HEK293T (cell line): ENCODE measurements at regions not wholly inside any gene's neighbourhood (a gene's known extent, or its start where the extent isn't known, plus 50 kb on each side); places are given as distances from the start of the nearest gene placed in this dataset.
A peak's percentile ranks its signal among the peaks of the same experiment; 100 is the strongest.

Experiments used
- CTCF ChIA-PET: fragments of 350-600 bp; formaldehyde crosslinking; extraction: SDS; loops from one replicate; lab custom pipeline; 2021; ENCODE audit warnings: antibody characterized with exemption, inconsistent platforms; lab: Yijun Ruan, JAX
- POLR2A ChIA-PET: fragments of 350-600 bp; formaldehyde crosslinking; extraction: SDS; loops from one replicate; lab custom pipeline; 2020; ENCODE audit warnings: antibody characterized with exemption, inconsistent platforms; lab: Yijun Ruan, JAX
- DNase-seq: peaks from one replicate; pipeline ENCODE4 v3.0.0; 2012; ENCODE audit warnings: mixed read lengths; ENCODE audit errors: extremely low spot score
- ARNT ChIP-seq: fragments of 450-650 bp; IDR thresholded peaks from 2 replicates; pipeline ENCODE4 v1.6.1; 2017; ENCODE audit warnings: mild to moderate bottlenecking
- BHLHE40 ChIP-seq: fragments of 450-650 bp; IDR thresholded peaks from 2 replicates; pipeline ENCODE4 v1.6.1; 2016; ENCODE audit warnings: mild to moderate bottlenecking, moderate library complexity, borderline replicate concordance
- CTBP1 ChIP-seq: fragments of 450-650 bp; IDR thresholded peaks from 2 replicates; pipeline ENCODE4 v1.6.1; 2016; ENCODE audit warnings: borderline replicate concordance
- ELF4 ChIP-seq: fragments of 450-650 bp; IDR thresholded peaks from 2 replicates; pipeline ENCODE4 v1.6.1; 2017; ENCODE audit warnings: antibody characterized with exemption
- FOXA1 ChIP-seq: fragments of 450-650 bp; IDR thresholded peaks from 2 replicates; pipeline ENCODE4 v1.6.1; 2016; ENCODE audit warnings: mild to moderate bottlenecking
- FOXK2 ChIP-seq: fragments of 450-650 bp; IDR thresholded peaks from 2 replicates; pipeline ENCODE4 v1.6.1; 2016; ENCODE audit warnings: mild to moderate bottlenecking
- FOXM1 ChIP-seq: fragments of 450-650 bp; IDR thresholded peaks from 2 replicates; pipeline ENCODE4 v1.6.1; 2017; ENCODE audit warnings: mild to moderate bottlenecking, borderline replicate concordance
- HDGF ChIP-seq: fragments of 450-650 bp; IDR thresholded peaks from 2 replicates; pipeline ENCODE4 v1.6.1; 2017; ENCODE audit warnings: antibody characterized with exemption, borderline replicate concordance
- L3MBTL2 ChIP-seq: fragments of 450-650 bp; conservative IDR thresholded peaks from 2 replicates; pipeline ENCODE4 v1.6.1; 2016; ENCODE audit warnings: mild to moderate bottlenecking
- LEF1 ChIP-seq: fragments of 450-650 bp; IDR thresholded peaks from 2 replicates; pipeline ENCODE4 v1.6.1; 2017; ENCODE audit warnings: mild to moderate bottlenecking, borderline replicate concordance
- NFRKB ChIP-seq: fragments of 450-650 bp; IDR thresholded peaks from 2 replicates; pipeline ENCODE4 v1.6.1; 2016; ENCODE audit warnings: mild to moderate bottlenecking, moderate library complexity
- PKNOX1 ChIP-seq: fragments of 450-650 bp; IDR thresholded peaks from 2 replicates; pipeline ENCODE4 v1.6.1; 2016
- SP1 ChIP-seq: fragments of 450-650 bp; IDR thresholded peaks from 2 replicates; pipeline ENCODE4 v1.6.1; 2017
- SUZ12 ChIP-seq: fragments of 450-650 bp; IDR thresholded peaks from 2 replicates; pipeline ENCODE4 v1.6.1; 2016; ENCODE audit warnings: mild to moderate bottlenecking
- TARDBP ChIP-seq: fragments of 450-650 bp; IDR thresholded peaks from 2 replicates; pipeline ENCODE4 v1.6.1; 2016
- ZNF384 ChIP-seq: fragments of 450-650 bp; IDR thresholded peaks from 2 replicates; pipeline ENCODE4 v1.6.1; 2016

- ChIA-PET CTCF (interaction anchor here (0.6 to 1.4 kb wide), 11 partner anchors 9 to 380 kb away, joined by 3 to 6 read pairs (median 4); no protein-coding TSS in a partner anchor), POLR2A (no interaction called here)
- DNase-seq, result peak; percentile 79
- TF ChIP-seq TARDBP, result no peak
- TF ChIP-seq PKNOX1, result peak; percentile 39; the same call in 1 of the 2 replicates
Measured at GRCh38 chr10:121662945-121663917, 65.0 kb upstream of the FGFR2 start.

GRCh38 chr10:121662531-121662930, 64.3 kb upstream of the FGFR2 start:
- POLR2A ChIA-PET, result no interaction called here
- TF ChIP-seq L3MBTL2 (no peak), ZNF384 (no peak), PKNOX1 (no peak), ELF4 (no peak), NFRKB (no peak), HDGF (no peak), SP1 (no peak), TARDBP (no peak), FOXM1 (no peak), SUZ12 (no peak), CTBP1 (no peak), FOXA1 (no peak), FOXK2 (no peak), LEF1 (no peak), BHLHE40 (no peak), ARNT (no peak)
- CTCF ChIA-PET, result interaction anchor here (0.8 to 1.4 kb wide), 7 partner anchors 9 to 380 kb away, joined by 3 to 6 read pairs (median 4); no protein-coding TSS in a partner anchor
- no peak for DNase-seq

GRCh38 chr10:121661451-121661851, 63.2 kb upstream of the FGFR2 start:
- DNase-seq, result no peak
- TF ChIP-seq ELF4, result no peak
- no peak for TF ChIP-seq ZNF384
- no peak for TF ChIP-seq BHLHE40
- TF ChIP-seq TARDBP, result no peak
- ChIA-PET POLR2A (no interaction called here), CTCF (no interaction called here)

GRCh38 chr10:121659236-121659635, 61.0 kb upstream of the FGFR2 start:
- CTCF ChIA-PET, result no interaction called here
- TF ChIP-seq FOXM1 (no peak), CTBP1 (no peak), ZNF384 (no peak), FOXA1 (no peak), L3MBTL2 (no peak), BHLHE40 (no peak), FOXK2 (no peak), SUZ12 (no peak), PKNOX1 (no peak), NFRKB (no peak), TARDBP (no peak), ELF4 (no peak), ARNT (no peak), SP1 (no peak), LEF1 (no peak), HDGF (no peak)
- no peak for DNase-seq
- POLR2A ChIA-PET, result no interaction called here

GRCh38 chr10:121658611-121659010, 60.4 kb upstream of the FGFR2 start:
- DNase-seq, result no peak
- TF ChIP-seq FOXK2 (no peak), PKNOX1 (peak; percentile 27; the same call in 1 of the 2 replicates)
- ChIA-PET POLR2A (no interaction called here), CTCF (no interaction called here)

- no peak for TF ChIP-seq CTBP1
- no peak for TF ChIP-seq ELF4
- TF ChIP-seq SP1, result no peak
- TF ChIP-seq L3MBTL2, result no peak
- TF ChIP-seq ARNT, result no peak
- TF ChIP-seq BHLHE40, result no peak
- no peak for DNase-seq
- ChIA-PET POLR2A (no interaction called here), CTCF (no interaction called here)
Measured at GRCh38 chr10:121658111-121658510, 59.9 kb upstream of the FGFR2 start.
